NOMO-1 (cell line): ENCODE measurements at regions not wholly inside any gene's neighbourhood (a gene's known extent, or its start where the extent isn't known, plus 50 kb on each side); places are given as distances from the start of the nearest gene placed in this dataset.
"Not testable (repeated sequence)": the region's sequence is repeated elsewhere in the genome, so short reads cannot be mapped to it uniquely, and the experiment has no call there.

Experiments used
- DNase-seq, 2 experiments: peaks; one replicate each; lab custom pipeline; 2025; ENCODE audit not compliant: unreplicated experiment in 2 of 2; lab: John Stamatoyannopoulos, UW

GRCh38 chr6:19705606-19706005 is 131.6 kb upstream of the ID4 start:
- DNase-seq = no peak

- no peak for DNase-seq
Observed at GRCh38 chr6:19712012-19712688, 125.0 kb upstream of the ID4 start.

- no peak for DNase-seq
Observed at GRCh38 chr6:19712998-19713397, 124.2 kb upstream of the ID4 start.

- no peak for DNase-seq
Observed at GRCh38 chr6:19713411-19713810, 123.8 kb upstream of the ID4 start.

- no peak for DNase-seq
Observed at GRCh38 chr6:19713984-19714383, 123.2 kb upstream of the ID4 start.

- DNase-seq = no peak
Observed at GRCh38 chr6:19714434-19715166, 122.6 kb upstream of the ID4 start.

GRCh38 chr6:19715167-19715551 is 122.0 kb upstream of the ID4 start:
- no peak for DNase-seq

DNA sequence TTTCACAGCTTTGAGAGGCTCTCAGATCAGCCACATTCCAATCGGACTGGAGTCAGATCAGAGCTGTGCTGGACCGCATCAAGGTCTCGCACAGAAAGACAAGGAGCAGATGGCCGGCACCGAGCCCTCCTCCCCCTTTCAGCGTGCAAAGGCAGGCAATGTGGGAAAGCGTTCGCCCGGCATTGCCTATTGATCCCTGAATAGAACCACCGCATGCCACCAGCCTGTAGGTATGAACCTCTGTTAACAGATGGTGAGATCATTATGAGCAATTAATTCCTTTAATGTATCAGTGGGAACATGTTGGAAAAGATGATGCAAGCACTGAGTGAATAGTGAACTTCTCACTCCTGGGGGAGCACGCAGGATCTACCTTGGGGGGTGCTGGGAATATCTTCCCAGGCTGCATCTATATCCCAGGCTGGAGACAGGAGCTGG is 117.5 kb upstream of the ID4 start:
- DNase-seq = no peak

GRCh38 chr6:19721766-19722377 is 115.3 kb upstream of the ID4 start:
- DNase-seq = no peak

- no peak for DNase-seq
Observed at GRCh38 chr6:19722999-19723398, 114.2 kb upstream of the ID4 start.

DNA sequence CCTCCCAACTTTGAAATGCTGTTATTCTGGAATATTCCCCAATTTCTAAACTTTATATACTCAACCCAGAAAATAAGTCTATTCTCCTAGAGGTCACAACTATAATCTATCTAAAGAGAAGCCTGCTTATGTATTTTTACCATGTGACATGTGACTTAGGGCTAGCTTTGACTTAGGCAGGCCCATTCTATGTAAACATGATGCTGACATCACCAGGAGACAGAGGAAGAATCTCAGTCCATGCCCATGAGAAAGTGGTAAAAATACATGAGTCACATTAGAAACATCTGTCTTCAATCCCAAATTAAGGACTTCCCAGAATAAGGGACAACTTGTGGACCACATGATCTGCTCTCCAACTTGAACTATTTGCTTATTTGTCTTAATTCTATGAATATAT is 113.6 kb upstream of the ID4 start:
- DNase-seq = no peak

GRCh38 chr6:19725436-19725835 is 111.7 kb upstream of the ID4 start:
- not testable (repeated sequence) for DNase-seq

DNA sequence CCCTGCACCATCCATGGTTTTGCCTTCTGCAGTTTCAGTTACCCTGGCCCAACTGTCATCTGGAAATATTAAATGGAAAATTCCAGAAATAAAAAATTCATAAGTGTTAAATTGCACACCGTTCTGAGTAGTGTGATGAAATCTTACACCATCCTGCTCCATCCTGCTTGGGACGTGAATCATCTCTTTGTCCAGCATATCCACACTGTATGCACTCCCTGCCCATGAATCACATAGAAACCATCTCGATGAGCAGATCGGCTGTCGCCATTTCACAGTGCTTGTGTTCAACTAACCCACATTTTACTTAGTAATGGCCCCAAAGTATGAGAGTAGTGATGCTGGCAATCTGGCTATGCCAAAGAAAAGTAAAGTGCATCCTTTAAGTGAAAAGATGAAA is 105.9 kb upstream of the ID4 start:
- DNase-seq = no peak

GRCh38 chr6:19734061-19734460 is 103.1 kb upstream of the ID4 start:
- DNase-seq = no peak

DNA sequence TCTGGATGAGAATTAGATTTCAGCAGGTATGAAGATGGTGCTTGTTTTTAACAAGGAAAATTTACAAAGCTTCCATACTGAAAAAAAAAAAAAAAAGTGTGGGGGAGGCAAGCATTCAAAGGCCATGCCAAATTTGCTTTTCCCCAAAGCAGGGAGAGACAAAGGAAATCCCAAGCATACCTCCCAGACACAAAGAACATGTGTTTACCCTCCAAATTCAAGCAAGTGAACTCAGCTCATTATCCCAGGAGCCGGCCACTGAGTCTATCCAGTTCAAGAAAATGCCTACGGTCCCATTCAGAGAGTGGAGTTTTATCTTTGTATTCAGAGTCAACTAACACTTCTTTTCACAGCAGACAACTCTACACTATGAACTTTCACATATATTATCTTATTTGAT is 102.7 kb upstream of the ID4 start:
- DNase-seq = no peak

DNA sequence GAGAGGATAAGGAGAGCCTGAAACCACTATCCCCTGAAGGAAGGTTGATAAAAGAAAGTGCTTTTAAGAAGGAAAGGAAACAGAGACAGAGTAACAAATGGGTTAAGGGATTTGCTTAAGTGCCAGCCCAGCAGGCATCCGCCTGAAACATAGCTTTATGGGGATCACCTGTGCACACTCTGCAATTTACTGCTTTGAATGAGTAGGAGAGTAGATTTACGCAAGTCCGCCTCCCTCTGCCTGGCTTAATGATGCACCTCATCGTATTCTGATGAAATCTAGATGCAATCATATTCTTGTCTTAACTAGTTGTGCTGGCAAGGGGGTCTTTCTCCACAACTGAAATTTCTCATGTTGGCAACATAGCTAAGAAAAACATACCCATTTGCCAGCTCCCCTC is 101.1 kb upstream of the ID4 start:
- no peak for DNase-seq

DNA sequence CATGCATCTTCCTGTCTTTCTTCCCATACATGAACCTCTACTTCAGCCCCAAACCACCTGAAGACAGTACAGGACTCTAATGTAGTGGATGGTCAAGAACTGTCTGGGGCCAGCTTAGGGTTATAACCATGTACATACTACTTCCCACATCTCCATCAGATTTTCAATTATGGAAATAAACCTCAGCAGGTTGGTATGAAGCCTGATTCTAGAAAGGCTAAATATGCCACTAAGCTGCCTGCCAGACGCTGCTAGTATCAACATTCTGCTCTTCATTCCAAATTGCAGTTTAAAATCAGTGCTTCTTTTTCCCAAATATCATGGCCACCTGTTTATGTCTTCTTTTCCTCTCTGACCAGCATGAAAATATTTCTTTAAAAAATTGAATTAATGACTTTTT is 99.2 kb upstream of the ID4 start:
- no peak for DNase-seq

- DNase-seq = no peak
Observed at GRCh38 chr6:19749722-19750121, 87.4 kb upstream of the ID4 start.

DNA sequence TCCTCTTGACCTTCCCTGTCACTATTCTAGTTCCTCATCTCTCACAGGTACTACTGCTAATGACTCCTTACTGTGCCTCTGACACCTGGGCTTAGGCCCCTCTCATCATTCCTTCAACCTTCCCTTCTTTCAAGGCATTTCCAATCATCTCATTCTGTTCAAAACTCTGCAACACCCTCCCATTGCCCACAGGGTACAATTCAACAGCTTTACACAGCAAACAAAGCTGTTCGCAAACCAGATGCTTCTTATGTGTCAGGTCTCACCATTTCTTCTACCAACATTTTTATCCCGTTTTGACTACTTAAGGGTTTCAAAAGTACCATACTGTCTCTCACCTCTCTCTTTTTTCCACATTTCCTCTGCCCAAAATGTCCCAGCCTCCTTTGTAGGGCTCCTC is 84.4 kb upstream of the ID4 start:
- no peak for DNase-seq

DNA sequence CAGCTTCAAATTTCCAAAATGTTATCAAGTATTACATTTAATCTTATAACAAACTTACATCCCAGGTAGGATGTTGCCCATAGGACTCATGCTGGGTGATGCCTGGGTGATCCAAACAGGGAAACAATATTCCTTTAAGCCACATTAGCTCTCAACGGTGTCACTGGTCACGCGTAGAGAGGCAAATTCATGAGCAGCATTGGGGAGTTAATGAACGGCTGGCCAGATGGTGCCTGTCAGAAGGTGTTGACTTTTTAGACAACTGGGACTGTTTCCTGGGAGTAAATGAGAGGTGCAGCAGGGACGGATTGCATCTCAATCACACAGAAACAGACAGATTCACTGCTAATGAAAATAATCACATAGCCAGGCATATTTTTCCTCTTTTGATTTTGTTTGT is 83.3 kb upstream of the ID4 start:
- DNase-seq = no peak

GRCh38 chr6:19754686-19755085 is 82.5 kb upstream of the ID4 start:
- no peak for DNase-seq

DNA sequence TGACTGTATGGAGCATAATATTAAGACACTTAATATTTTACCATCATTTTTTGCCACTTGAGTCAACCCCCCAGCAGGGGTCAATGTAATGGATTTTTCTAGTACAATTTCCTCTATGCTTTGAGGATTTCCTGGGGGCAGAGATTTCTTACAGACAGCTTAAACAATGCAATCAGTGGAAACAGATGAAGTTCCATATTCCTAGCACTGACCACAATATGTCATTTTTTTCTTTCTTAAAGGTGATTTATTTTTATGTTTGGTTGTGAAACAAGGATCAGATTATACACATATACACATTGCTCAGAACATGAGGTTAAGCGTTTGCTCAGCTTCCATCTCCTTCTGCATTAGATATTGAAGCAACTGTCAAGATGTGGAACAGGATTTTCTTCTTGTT is 82.0 kb upstream of the ID4 start:
- no peak for DNase-seq
